GM18867 (cell line): ENCODE measurements at regions not wholly inside any gene's neighbourhood (a gene's known extent, or its start where the extent isn't known, plus 50 kb on each side); places are given as distances from the start of the nearest gene placed in this dataset.

Experiments
- ATAC-seq: cut with Tn5 transposase; IDR thresholded peaks from one replicate; pipeline ENCODE4 v1.9.1; 2021; ENCODE audit warnings: mild to moderate bottlenecking, moderate library complexity; ENCODE audit not compliant: unreplicated experiment

GRCh38 chr10:2476218-2476811, 591.0 kb upstream of the PFKP start:
- ATAC-seq: no peak

GRCh38 chr10:2475711-2476217, 591.6 kb upstream of the PFKP start:
- ATAC-seq: no peak

- ATAC-seq: no peak
These were observed 595.5 kb upstream of the PFKP start for GRCh38 chr10:2471811-2472210.

- no peak for ATAC-seq
These were observed 597.5 kb upstream of the PFKP start for GRCh38 chr10:2469802-2470201.

- ATAC-seq: no peak
These were observed 602.9 kb upstream of the PFKP start for GRCh38 chr10:2464483-2464882.

- ATAC-seq: no peak
These were observed 604.0 kb upstream of the PFKP start for GRCh38 chr10:2463316-2463715.

- ATAC-seq: no peak
These were observed 604.8 kb upstream of the PFKP start for GRCh38 chr10:2462581-2462980.

GRCh38 chr10:2460812-2461211, 606.5 kb upstream of the PFKP start:
- no peak for ATAC-seq

GRCh38 chr10:2459713-2460112, 607.6 kb upstream of the PFKP start:
- ATAC-seq: no peak

- no peak for ATAC-seq
These were observed 610.5 kb upstream of the PFKP start for GRCh38 chr10:2456834-2457233.

- ATAC-seq: no peak
These were observed 622.0 kb upstream of the PFKP start for GRCh38 chr10:2445370-2445769.

- ATAC-seq: no peak
These were observed 627.4 kb upstream of the PFKP start for GRCh38 chr10:2439983-2440382.

GRCh38 chr10:2439000-2439399, 628.3 kb upstream of the PFKP start:
- ATAC-seq: no peak

GRCh38 chr10:2438248-2438939, 629.0 kb upstream of the PFKP start:
- no peak for ATAC-seq

- no peak for ATAC-seq
These were observed 630.4 kb upstream of the PFKP start for GRCh38 chr10:2436933-2437332.

GRCh38 chr10:2431961-2432360, 635.4 kb upstream of the PFKP start:
- no peak for ATAC-seq

GRCh38 chr10:2427412-2427811, 639.9 kb upstream of the PFKP start:
- ATAC-seq: no peak

GRCh38 chr10:2425320-2425719, 642.0 kb upstream of the PFKP start:
- ATAC-seq: no peak

- ATAC-seq: no peak
These were observed 652.8 kb upstream of the PFKP start for GRCh38 chr10:2414562-2414961.

GRCh38 chr10:2414039-2414438, 653.3 kb upstream of the PFKP start:
- ATAC-seq: no peak

GRCh38 chr10:2410049-2410448, 657.3 kb upstream of the PFKP start:
- no peak for ATAC-seq

GRCh38 chr10:2401459-2401858, 664.1 kb upstream of the ADARB2 start:
- no peak for ATAC-seq

GRCh38 chr10:2399482-2399881, 662.2 kb upstream of the ADARB2 start:
- no peak for ATAC-seq
